K562 (cell line): ENCODE measurements at regions not wholly inside any gene's neighbourhood (a gene's known extent, or its start where the extent isn't known, plus 50 kb on each side); places are given as distances from the start of the nearest gene placed in this dataset.

Source experiments
- ATAC-seq: fragments of 200-7000 bp; cut with Tn5 transposase; 3 replicates; pipeline ENCODE4 v1.9.1; 2020; ENCODE audit warnings: moderate library complexity
- BruUV-seq: library from RNA; stranded (reverse); fragments of 400-500 nt; replicated peaks from 2 replicates; lab custom pipeline; 2021; lab: Mats Ljungman, UMichigan
- CTCF ChIA-PET: fragments of 300-600 bp; formaldehyde crosslinking; extraction: SDS; loops from one replicate; lab custom pipeline; 2021; ENCODE audit warnings: low intra/inter-chr PET ratio; lab: Yijun Ruan, JAX
- POLR2A ChIA-PET: fragments of 300-600, 350-650 bp; sonication (Branson Sonifier 250); formaldehyde crosslinking; extraction: SDS; loops from one replicate; lab custom pipeline; 2021; ENCODE audit warnings: antibody characterized with exemption, inconsistent platforms; lab: Yijun Ruan, JAX
- DNase-seq, 4 experiments: peaks; one replicate each; pipeline versions ENCODE4 v3.0.0 to v3.0.0-alpha.2; 2011 to 2018; ENCODE audit warnings: low spot score in 3 of 4, mixed read lengths in 3 of 4; ENCODE audit errors: extremely low read depth in 1 of 4
- FAIRE-seq: peaks from 2 replicates; lab custom pipeline; 2011; peaks lifted over from hg19 to GRCh38; lab: Jason Lieb, UNC
- H2AFZ ChIP-seq: 2 replicates; pipeline ENCODE4 v1.6.0; 2011; ENCODE audit warnings: low read depth, low read length, control low read depth, inconsistent platforms
- H3K27ac ChIP-seq: fragments of 200-600 bp; 3 replicates; pipeline ENCODE4 v1.8.0; 2011; ENCODE audit warnings: low read depth, mild to moderate bottlenecking, control low read depth, inconsistent platforms, low read length, moderate library complexity, mixed read lengths; ENCODE audit errors: extremely low read depth
- H3K27me3 ChIP-seq, 2 experiments: fragments of 300-600 bp in 1 of 2; 2 replicates in 1 of 2; 3 replicates in 1 of 2; pipeline versions ENCODE4 v1.6.0 to v1.8.0; 2011; ENCODE audit warnings: inconsistent platforms in 2 of 2, low read length in 2 of 2, mild to moderate bottlenecking in 1 of 2, mixed read lengths in 1 of 2, moderate library complexity in 1 of 2; ENCODE audit not compliant: control insufficient read depth in 2 of 2, insufficient read depth in 2 of 2
- H3K36me3 ChIP-seq: fragments of 300-600 bp; 3 replicates; pipeline ENCODE4 v1.8.0; 2011; ENCODE audit warnings: mild to moderate bottlenecking, low read length, inconsistent platforms; ENCODE audit not compliant: control insufficient read depth, insufficient read depth
- H3K4me1 ChIP-seq, 2 experiments: fragments of 200-600 bp in 1 of 2; replicated peaks in 1 of 2; 2 replicates in 1 of 2; 3 replicates in 1 of 2; pipeline versions ENCODE4 v1.5.1 to v1.8.0; 2011; ENCODE audit warnings: inconsistent platforms in 2 of 2, low read length in 2 of 2, mild to moderate bottlenecking in 1 of 2, mixed read lengths in 1 of 2, moderate library complexity in 1 of 2; ENCODE audit not compliant: control insufficient read depth in 2 of 2, insufficient read depth in 2 of 2
- H3K4me2 ChIP-seq: 2 replicates; pipeline ENCODE4 v1.6.1; 2011; ENCODE audit warnings: low read length, control low read depth, inconsistent platforms, mixed read lengths; ENCODE audit not compliant: insufficient read depth
- H3K4me3 ChIP-seq: fragments of 200-600 bp; sonication (generic), shearing (Covaris generic); 2 replicates; pipeline ENCODE4 v1.5.1; 2016; ENCODE audit warnings: control low read depth, inconsistent platforms
- H3K79me2 ChIP-seq: fragments of 200-600 bp; 3 replicates; pipeline ENCODE4 v1.8.0; 2011; ENCODE audit warnings: low read length, inconsistent platforms; ENCODE audit not compliant: control insufficient read depth, insufficient read depth
- H3K9ac ChIP-seq, 2 experiments: 2 replicates each; pipeline versions ENCODE4 v1.6.0 to v1.6.1; 2011; ENCODE audit warnings: low read depth in 2 of 2, low read length in 2 of 2, control low read depth in 1 of 2, inconsistent platforms in 1 of 2, mild to moderate bottlenecking in 1 of 2, mixed read lengths in 1 of 2; ENCODE audit not compliant: insufficient read depth in 1 of 2
- H3K9me1 ChIP-seq: one replicate; pipeline ENCODE4 v1.6.0; 2011; ENCODE audit warnings: inconsistent platforms, mild to moderate bottlenecking, low read length, moderate library complexity; ENCODE audit not compliant: control insufficient read depth, insufficient read depth
- H3K9me3 ChIP-seq: replicated peaks from 2 replicates; pipeline ENCODE4 v1.5.1; 2011; ENCODE audit warnings: low read depth, low read length, inconsistent platforms; ENCODE audit not compliant: control insufficient read depth, insufficient read depth
- H4K20me1 ChIP-seq: replicated peaks from 2 replicates; pipeline ENCODE4 v1.6.1; 2011; ENCODE audit warnings: low read length, inconsistent platforms, mixed read lengths; ENCODE audit not compliant: control insufficient read depth, insufficient read depth
- CXXC5 ChIP-seq: fragments of 250-450 bp; sonication (Bioruptor Pico); IDR thresholded peaks from 2 replicates; pipeline ENCODE4 v1.8.0; 2022; ENCODE audit warnings: inconsistent platforms, mild to moderate bottlenecking, moderate library complexity
- GTF2E2 ChIP-seq: fragments of 200-800 bp; sonication (Bioruptor generic); IDR thresholded peaks from 2 replicates; pipeline ENCODE4 v1.6.1; 2016; ENCODE audit warnings: missing genetic modification characterization, missing compliant biosample characterization
- SRSF7 ChIP-seq: fragments of 200-400 bp; formaldehyde crosslinking; optimal IDR thresholded peaks from 2 replicates; pipeline ENCODE3; 2017; ENCODE audit warnings: mild to moderate bottlenecking, low read depth, low read length
- ZNF143 ChIP-seq: sonication (generic); formaldehyde crosslinking; IDR thresholded peaks from 2 replicates; pipeline ENCODE4 v1.9.0; 2022; ENCODE audit warnings: mild to moderate bottlenecking, missing genetic modification reagents
- ZNF436 ChIP-seq: fragments of 250-450, 450-650 bp; sonication (Bioruptor Pico); formaldehyde crosslinking; IDR thresholded peaks from 2 replicates; pipeline ENCODE4 v1.7.0; 2020; ENCODE audit warnings: mild to moderate bottlenecking
- ZNF699 ChIP-seq: fragments of 250-450 bp; sonication (Bioruptor Pico); IDR thresholded peaks from 2 replicates; pipeline ENCODE4 v1.8.0; 2021; ENCODE audit warnings: mild to moderate bottlenecking, moderate library complexity; ENCODE audit not compliant: insufficient replicate concordance
- WGBS: fragments of 100-300 bp; shearing (Covaris generic); methylation state at CpG from one replicate; pipeline ENCODE4 v1.1.6; 2016; ENCODE audit warnings: low coverage, mixed read lengths; ENCODE audit not compliant: insufficient coverage; ENCODE audit errors: missing lambda C conversion rate; 5-methylcytosine and 5-hydroxymethylcytosine counted together
- in situ Hi-C: fragments of 300-500 bp; cut with MboI; formaldehyde crosslinking; loops from 4 replicates; pipeline ENCODE4 v1.15.0; 2018; ENCODE audit warnings: inconsistent platforms, mixed read lengths
- intact Hi-C: fragments of 100-400 bp; cut with micrococcal nuclease; formaldehyde crosslinking; loops from 2 replicates; pipeline ENCODE4 v1.14.2; 2022
- TF ChIP-seq, protein P1 (sequence below): sonication (generic); formaldehyde crosslinking; IDR thresholded peaks from 2 replicates; pipeline ENCODE4 v1.8.1; 2023; ENCODE audit warnings: mild to moderate bottlenecking, missing genetic modification reagents
- TF ChIP-seq, protein P2 (sequence below), 2 experiments: fragments of 200-800 bp in 1 of 2; sonication (Bioruptor generic) in 1 of 2; sonication (generic) in 1 of 2; formaldehyde crosslinking in 1 of 2; IDR thresholded peaks in 1 of 2; conservative IDR thresholded peaks in 1 of 2; 2 replicates each; pipeline versions ENCODE4 v1.5.0 to v1.6.1; 2016 to 2020; ENCODE audit warnings: missing compliant biosample characterization in 1 of 2, missing genetic modification characterization in 1 of 2, missing genetic modification reagents in 1 of 2
- TF ChIP-seq, protein P3 (sequence below), 2 experiments: fragments of 450-650 bp; formaldehyde crosslinking in 1 of 2; IDR thresholded peaks; 2 replicates each; pipeline versions ENCODE4 v1.4.0 to v1.6.1; 2014 to 2020; ENCODE audit warnings: mild to moderate bottlenecking in 2 of 2, borderline replicate concordance in 1 of 2, low read depth in 1 of 2

DNA sequence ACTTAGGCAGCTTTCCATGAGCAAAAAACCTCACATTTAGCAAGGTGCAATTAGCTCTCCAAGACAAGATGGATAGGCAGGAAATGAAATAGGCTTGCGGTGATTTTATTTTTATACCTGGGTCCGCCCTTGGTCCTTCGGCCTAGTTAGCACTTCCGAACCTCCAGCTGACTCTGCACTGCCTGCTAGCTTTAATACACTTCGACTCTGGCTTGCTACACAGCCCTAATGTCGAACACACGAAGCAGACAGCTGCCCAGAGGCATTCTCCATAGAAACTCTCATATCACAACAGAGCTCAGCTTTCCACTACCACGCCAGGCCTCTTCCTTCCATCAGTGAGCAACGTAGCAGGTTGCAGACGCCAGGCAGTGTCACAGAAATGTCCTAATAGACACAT lies 688.0 kb downstream of the VRK1 start:
- Histone ChIP-seq H3K9me1 (no peaks in the 10 kb centered on the region), H2AFZ (no peak overlapping the region)
- CTCF ChIA-PET, result no interaction called here
- no peak for TF ChIP-seq ZNF143 (CRISPR knock-in tag)
- TF ChIP-seq, protein P1, sequence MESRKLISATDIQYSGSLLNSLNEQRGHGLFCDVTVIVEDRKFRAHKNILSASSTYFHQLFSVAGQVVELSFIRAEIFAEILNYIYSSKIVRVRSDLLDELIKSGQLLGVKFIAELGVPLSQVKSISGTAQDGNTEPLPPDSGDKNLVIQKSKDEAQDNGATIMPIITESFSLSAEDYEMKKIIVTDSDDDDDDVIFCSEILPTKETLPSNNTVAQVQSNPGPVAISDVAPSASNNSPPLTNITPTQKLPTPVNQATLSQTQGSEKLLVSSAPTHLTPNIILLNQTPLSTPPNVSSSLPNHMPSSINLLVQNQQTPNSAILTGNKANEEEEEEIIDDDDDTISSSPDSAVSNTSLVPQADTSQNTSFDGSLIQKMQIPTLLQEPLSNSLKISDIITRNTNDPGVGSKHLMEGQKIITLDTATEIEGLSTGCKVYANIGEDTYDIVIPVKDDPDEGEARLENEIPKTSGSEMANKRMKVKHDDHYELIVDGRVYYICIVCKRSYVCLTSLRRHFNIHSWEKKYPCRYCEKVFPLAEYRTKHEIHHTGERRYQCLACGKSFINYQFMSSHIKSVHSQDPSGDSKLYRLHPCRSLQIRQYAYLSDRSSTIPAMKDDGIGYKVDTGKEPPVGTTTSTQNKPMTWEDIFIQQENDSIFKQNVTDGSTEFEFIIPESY (CRISPR knock-in tag), result no peak
- TF ChIP-seq, protein P2, sequence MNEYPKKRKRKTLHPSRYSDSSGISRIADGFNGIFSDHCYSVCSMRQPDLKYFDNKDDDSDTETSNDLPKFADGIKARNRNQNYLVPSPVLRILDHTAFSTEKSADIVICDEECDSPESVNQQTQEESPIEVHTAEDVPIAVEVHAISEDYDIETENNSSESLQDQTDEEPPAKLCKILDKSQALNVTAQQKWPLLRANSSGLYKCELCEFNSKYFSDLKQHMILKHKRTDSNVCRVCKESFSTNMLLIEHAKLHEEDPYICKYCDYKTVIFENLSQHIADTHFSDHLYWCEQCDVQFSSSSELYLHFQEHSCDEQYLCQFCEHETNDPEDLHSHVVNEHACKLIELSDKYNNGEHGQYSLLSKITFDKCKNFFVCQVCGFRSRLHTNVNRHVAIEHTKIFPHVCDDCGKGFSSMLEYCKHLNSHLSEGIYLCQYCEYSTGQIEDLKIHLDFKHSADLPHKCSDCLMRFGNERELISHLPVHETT (CRISPR knock-in tag; conservative IDR thresholded peaks at IDR 0.05 in 1 of 2, IDR thresholded peaks at IDR 0.05 in 1 of 2), result no peak
- TF ChIP-seq, protein P3, sequence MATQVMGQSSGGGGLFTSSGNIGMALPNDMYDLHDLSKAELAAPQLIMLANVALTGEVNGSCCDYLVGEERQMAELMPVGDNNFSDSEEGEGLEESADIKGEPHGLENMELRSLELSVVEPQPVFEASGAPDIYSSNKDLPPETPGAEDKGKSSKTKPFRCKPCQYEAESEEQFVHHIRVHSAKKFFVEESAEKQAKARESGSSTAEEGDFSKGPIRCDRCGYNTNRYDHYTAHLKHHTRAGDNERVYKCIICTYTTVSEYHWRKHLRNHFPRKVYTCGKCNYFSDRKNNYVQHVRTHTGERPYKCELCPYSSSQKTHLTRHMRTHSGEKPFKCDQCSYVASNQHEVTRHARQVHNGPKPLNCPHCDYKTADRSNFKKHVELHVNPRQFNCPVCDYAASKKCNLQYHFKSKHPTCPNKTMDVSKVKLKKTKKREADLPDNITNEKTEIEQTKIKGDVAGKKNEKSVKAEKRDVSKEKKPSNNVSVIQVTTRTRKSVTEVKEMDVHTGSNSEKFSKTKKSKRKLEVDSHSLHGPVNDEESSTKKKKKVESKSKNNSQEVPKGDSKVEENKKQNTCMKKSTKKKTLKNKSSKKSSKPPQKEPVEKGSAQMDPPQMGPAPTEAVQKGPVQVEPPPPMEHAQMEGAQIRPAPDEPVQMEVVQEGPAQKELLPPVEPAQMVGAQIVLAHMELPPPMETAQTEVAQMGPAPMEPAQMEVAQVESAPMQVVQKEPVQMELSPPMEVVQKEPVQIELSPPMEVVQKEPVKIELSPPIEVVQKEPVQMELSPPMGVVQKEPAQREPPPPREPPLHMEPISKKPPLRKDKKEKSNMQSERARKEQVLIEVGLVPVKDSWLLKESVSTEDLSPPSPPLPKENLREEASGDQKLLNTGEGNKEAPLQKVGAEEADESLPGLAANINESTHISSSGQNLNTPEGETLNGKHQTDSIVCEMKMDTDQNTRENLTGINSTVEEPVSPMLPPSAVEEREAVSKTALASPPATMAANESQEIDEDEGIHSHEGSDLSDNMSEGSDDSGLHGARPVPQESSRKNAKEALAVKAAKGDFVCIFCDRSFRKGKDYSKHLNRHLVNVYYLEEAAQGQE (IDR thresholded peaks at IDR 0.05; ENCODE audit: borderline replicate concordance), result no peak
- TF ChIP-seq, protein P3 (CRISPR knock-in tag; IDR thresholded peaks at IDR 0.05; ENCODE audit: low read depth), result no peak
- TF ChIP-seq ZNF436, result no peak
- TF ChIP-seq SRSF7, result no peak
- TF ChIP-seq GTF2E2 (tag), result no peak
- TF ChIP-seq ZNF699 (CRISPR knock-in tag), result no peak
- TF ChIP-seq CXXC5 (CRISPR knock-in tag), result no peak

More for the DNA sequence above, 688.0 kb downstream of the VRK1 start:
- Histone ChIP-seq H3K4me1 (no peaks in the 10 kb centered on the region), H3K4me3 (no peak overlapping the region), H3K27me3 (no peaks in the 10 kb centered on the region), H3K27ac (no peak overlapping the region), H3K36me3 (no peaks in the 10 kb centered on the region), H3K9me3 (no peaks in the 10 kb centered on the region), H3K79me2 (no peaks in the 10 kb centered on the region), H4K20me1 (no peaks in the 10 kb centered on the region), H3K9ac (no peak overlapping the region), H3K4me2 (no peak overlapping the region)
- FAIRE-seq (no peak), DNase-seq (no peak), ATAC-seq (no peak)
- in situ Hi-C loops, result no loop called here
- intact Hi-C loops, result no loop called here
- no TSS peak for BruUV-seq
- POLR2A ChIA-PET, result no interaction called here
- WGBS, result 5% methylated on average over 8 of the region's 10 CpGs
